Thyroid gland (tissue), 4 donors: ENCODE measurements at regions not wholly inside any gene's neighbourhood (a gene's known extent, or its start where the extent isn't known, plus 50 kb on each side); places are given as distances from the start of the nearest gene placed in this dataset.

ENCODE experiments used
- CTCF ChIP-seq, 6 experiments: fragments of 200-600 bp in 3 of 6; fragments of 450-650 bp in 3 of 6; sonication (generic) in 3 of 6; IDR thresholded peaks; one replicate each; pipeline ENCODE4 v1.5.1; 2016 to 2019; ENCODE audit warnings: antibody characterized with exemption in 6 of 6, mild to moderate bottlenecking in 2 of 6, inconsistent platforms in 1 of 6, moderate library complexity in 1 of 6
- POLR2A ChIP-seq, 2 donors: fragments of 450-650 bp; IDR thresholded peaks; one replicate each; pipeline ENCODE4 v1.6.1; 2017; ENCODE audit warnings: antibody characterized with exemption in 2 of 2, mild to moderate bottlenecking in 2 of 2, moderate library complexity in 1 of 2

GRCh38 chr17:79485991-79486390 is 124.9 kb downstream of the RBFOX3 start:
- TF ChIP-seq POLR2A (IDR thresholded peaks at IDR 0.05) = no peak
- no peak for TF ChIP-seq CTCF (IDR thresholded peaks at IDR 0.05)
